HG03159 (cell line): ENCODE measurements at regions not wholly inside any gene's neighbourhood (a gene's known extent, or its start where the extent isn't known, plus 50 kb on each side); places are given as distances from the start of the nearest gene placed in this dataset.

Experiments
- ATAC-seq: cut with Tn5 transposase; IDR thresholded peaks from one replicate; pipeline ENCODE4 v1.9.1; 2021; ENCODE audit warnings: mild to moderate bottlenecking, moderate library complexity; ENCODE audit not compliant: unreplicated experiment

DNA sequence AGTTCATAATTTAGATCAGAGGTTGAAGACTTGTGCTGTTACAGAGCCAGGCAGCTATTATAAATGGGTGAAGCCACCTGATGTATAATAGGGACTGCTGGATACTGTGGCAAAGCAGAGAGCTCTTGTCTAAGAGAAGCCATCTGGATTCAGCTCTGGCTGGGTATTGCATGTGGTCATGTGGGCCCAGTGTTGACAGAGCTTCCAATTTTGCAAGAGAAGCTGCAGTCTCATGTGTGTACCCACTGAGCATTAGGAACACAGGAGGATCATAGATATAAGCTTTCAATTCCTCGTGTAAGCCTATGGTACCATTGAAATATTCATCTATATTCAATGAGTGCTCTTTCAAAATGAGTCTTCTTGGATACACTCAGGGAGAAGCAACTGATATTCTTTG, 303.9 kb upstream of the SLCO3A1 start:
- ATAC-seq: no peak

DNA sequence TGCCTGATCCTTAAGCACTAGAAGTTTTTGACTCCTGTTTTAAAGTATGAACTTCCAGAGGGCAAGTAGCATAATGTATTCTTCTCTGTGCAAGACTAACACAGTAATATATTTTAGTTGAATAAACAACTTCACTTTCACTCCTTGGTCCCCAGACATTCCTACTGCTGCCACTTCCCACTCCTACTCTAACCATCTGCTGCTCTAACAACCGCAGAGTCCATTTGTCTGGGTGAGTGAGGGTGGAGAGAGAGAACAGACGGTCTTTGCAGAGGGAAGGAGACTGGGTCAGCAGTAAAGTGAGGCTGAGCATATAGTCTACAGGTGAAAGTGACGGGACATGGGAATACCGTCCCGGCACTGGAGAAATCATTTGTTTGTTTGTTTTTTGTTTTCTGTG, 301.0 kb upstream of the SLCO3A1 start:
- no peak for ATAC-seq

DNA sequence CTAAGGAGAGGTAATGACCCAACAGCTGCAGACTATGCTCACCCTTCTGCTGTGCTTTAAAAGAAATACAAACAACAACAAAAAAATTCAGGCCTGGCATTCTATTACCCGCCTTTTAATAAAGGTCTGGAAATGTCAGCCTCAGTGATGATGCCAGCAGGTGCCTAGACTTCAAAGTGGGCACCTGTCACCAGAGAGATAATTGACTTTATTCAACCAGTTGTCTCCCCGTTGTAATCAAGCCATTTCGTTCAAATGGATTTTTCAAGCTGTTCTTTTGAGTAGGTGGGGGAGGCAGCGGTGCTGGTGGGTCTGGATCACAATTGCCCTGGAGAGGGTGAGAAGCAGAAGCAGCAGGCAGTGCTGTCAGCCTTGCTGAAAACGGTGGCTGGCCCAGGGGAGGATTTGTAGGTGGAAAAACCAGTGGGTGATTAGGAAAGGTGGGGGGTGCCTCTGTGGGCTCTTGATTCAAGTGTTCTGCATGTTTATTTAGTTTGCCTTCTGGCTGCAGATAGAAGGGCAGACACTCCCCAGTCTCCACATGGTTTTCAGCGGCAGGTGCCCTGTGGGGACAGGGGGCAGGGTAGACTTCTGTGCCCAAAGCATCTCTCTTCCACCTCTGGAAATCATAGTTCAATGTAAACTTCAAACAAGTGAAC, 300.2 kb upstream of the SLCO3A1 start:
- no peak for ATAC-seq

DNA sequence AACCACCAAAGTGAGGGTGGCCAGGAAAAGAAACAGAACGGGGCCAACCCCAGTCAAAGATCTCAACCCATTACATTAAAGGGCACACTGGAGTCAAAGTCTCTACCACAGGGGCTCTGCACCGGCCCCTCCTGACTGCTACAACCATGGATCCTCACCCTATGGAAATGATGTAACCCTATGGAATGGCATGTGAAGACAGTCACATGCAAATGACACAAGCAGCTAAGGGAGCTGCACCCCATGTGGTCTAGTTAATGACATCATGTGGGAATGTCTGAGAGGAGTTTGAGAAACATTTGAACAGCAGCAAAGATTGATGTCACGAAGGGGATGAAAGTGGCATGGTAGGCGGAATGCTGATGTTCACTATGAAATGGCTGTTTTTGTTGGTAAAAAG, 298.2 kb upstream of the SLCO3A1 start:
- no peak for ATAC-seq

DNA sequence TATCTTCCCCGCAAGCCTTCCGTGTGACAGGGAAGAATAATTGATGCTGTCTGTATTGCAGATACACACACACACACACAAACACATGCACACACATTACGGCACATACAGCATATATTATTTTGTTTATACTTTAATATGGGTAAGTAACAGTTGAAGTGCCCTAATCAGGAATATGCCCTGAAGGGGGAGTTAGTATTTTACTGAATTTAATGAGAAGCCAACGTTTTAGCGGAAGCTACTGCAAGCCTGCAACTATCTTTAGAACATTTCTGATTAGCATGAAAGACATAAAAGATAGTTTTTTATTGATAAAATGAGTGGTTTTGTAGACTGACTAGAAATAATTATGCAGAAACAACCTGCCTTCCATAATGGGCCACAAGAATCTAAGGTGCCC, 296.6 kb upstream of the SLCO3A1 start:
- ATAC-seq: no peak

DNA sequence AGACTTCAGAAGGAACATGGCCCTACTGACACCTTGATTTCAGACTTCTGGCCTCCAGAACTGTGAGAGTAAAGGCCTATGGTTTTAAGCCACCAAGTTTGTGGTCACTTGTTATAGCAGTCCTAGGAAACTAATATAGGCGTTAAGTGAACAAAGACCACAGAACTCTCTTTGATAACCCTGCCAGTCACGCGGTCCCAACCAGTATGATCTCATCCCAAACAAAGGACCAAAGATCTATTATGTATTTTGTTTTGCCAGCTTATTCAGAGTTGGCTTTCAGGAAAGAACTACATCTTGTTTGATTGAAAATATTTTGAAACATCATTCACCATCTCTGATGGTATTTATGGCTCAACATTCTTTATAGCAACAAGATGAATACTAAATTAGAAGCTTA, 294.4 kb upstream of the SLCO3A1 start:
- ATAC-seq: no peak

DNA sequence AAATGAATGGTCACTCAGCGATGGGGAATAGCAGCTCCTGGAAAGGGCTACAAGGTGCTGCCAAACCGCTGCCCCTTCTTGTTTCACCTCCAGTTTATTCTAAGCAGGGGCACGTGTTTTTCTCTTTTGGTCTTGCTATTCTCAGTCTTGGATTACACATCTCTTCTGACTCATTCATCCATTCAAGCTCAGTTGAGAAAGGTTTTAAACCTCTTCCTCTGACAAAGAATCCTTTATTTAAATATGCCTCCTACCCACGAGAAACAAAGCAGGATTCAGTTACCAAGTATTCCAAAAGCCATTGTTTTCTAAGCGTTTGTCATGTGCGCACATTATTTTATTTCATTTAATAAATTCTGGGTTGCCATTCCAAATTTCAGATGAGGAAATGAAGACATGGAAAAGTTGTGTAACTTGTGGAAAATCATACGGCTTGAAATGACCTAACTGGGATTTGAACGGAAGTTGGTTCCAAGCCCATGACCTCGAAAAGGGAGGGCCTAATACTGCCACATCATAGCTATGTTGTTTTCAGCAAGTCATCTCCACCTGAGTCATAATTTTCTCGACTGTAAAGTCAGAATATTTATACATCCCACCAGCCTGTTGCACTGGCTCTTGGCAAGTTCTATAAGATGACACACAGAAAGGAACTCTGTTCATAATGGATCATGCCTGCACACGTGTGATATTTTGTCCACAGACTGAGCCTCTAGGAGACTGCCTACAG, 292.0 kb upstream of the SLCO3A1 start:
- ATAC-seq: no peak

DNA sequence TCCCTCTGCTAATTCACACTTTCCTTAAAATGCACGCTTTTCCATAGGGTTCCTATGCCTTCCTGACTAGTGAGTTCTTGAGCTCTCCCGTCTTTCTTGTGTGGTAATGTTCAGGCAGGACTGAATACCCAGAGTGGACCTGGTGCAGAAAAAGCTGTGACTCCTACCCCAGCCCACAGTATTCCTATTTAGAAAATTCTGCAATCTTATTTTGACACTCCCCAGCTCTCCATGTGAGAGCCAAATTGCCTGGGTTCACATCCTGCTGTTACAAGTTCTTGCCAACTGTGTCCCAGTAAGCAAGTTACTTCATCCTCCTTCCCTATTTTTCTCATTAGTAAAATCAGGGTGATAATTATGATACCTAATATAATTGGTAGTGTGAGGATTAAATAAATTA, 290.8 kb upstream of the SLCO3A1 start:
- no peak for ATAC-seq

DNA sequence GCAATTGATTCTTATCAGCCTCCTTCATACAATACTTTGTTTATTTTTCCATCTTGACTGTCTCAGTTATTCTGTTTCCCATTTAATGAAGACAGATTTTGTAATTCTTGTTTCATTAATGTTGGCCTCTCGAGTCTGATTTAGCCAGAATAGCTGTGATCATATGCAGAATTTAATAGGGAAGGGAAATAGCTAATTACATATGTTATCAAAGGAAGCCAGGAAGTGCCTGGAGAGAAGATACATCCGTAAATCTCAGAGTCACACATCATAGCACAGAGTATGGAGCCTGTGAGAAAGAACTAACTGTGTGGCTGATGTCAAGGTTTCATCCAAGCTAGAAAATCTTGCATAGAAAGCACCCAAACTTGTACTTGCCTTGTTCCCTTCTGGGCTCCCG, 288.9 kb upstream of the SLCO3A1 start:
- no peak for ATAC-seq

DNA sequence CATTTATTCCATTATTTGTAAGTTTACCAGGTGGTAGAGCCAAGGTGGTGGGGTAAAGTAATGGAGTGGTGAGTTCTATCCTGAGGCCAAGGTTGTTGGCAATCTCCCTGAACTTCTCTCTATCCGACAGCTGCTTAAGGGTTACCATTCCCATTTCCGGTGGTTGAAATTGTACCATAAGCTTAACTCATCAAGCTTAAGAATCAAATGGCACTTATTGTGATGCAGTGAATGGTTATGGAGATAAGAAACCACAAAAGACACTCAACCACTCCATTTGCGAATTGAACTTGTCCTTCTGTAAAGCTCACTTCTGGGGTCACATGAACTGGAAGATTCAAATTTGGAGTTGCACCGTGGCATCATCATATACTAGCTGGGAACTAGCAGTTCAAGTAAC, 287.4 kb upstream of the SLCO3A1 start:
- ATAC-seq: no peak

DNA sequence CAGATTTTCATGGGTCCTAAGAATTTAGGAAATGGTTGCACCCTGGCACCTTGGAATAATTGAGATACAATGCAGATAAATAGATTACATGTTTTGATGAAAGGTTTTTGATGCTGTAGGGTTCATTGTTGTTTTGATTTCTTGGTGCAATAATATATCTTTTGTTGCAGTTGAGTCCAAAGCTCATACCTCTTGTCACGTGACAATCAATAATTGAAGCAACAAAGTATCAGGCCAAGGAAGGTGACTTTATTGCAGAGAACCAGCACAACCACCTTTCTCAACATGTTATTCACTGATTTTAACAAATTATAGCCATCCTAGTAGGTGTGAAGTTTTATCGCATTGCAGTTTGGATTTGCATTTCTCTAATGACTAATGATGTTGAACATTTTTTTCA, 285.5 kb upstream of the SLCO3A1 start:
- ATAC-seq: no peak

DNA sequence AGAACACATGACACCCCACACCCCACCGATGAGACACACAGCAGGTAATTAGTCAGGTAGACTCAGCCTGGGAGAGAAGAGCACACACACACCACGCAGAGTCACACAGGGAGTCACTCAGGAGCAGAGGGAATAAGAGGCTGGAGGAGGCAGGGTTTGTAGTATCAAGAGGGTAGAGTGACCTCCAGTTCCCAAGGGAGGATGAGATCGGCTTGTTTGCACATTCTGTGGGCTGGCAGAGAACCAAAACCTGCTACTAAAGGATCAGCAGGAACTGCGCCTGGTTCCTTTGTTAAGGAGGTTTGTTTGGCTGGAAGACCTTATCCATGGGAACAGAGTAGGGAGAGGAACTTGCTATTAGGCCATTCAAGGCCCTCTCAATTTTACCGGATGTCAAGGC, 281.4 kb upstream of the SLCO3A1 start:
- ATAC-seq: no peak

DNA sequence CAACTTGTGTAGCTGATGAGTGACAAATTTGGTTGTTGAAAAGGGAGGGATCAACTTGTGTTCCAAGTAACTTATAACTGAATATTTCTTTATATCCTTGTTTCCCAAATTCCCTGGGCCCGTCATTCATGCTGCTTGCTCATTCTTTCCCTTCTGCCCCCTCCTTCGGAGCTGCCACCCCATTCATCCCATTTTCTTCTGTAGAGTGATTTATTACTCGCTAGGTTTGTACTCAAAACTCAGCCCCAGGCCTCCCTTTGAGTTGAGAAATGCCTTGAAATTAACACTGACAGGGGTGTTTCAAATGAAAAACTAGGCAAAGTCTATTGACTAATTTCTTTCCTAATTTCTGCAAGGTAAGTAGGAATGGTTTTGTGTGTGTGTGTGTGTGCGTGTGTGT, 277.4 kb upstream of the SLCO3A1 start:
- ATAC-seq: no peak

DNA sequence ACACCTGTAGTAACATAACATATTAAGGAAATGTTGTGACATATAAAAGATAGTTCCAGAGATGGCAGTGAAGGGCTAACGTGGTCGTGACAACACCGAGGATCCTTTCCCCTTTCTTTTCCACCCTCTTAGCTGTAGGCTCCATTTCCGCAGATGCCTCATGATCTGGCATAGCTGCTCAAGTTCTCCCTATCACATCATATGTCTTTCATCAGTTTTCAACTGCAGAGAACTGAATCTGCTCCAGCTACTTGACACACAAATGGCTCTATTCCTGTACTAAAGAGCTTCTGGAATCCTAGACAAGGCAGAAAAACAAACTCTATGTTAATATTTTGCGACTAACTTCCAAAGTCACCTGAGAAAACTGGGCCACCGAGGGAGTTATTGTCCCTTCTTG, 275.0 kb upstream of the SLCO3A1 start:
- no peak for ATAC-seq

DNA sequence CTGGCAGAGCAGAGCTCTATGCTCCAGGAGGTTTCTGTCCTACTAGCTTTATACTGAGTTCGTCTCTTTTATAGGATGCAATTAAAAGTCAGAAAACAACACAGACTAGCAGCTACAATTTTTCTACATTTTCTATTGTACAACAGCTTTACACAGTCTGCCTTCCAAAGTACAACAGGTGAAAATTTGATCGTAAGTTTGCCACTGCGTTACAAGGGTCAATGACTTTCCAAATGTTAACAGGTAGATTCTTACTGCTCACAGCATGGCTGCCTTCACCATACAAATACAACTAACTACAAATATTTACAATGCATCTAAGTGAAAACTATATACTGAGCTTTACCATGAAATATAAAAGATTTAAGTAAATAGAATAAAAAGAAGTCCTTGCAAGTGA, 268.6 kb upstream of the SLCO3A1 start:
- ATAC-seq: no peak

DNA sequence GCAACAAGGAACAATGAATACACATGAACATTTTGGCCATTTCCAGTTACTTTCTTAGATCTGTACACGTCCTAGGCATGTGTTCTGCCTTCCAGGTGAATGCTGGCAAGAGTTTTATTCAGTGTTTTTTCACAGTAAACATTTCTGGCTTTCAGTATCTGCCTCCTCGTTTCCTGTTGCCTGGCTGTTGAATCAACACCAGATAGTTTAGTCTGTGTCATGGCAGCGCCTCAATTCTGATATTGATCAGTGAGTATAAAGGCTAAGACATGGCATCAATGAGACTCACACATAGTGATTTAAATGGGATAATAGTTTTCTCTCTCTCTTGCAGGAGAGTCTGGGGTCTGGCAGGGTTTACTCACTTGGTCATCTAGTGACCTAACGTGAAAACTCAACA, 266.9 kb upstream of the SLCO3A1 start:
- no peak for ATAC-seq

DNA sequence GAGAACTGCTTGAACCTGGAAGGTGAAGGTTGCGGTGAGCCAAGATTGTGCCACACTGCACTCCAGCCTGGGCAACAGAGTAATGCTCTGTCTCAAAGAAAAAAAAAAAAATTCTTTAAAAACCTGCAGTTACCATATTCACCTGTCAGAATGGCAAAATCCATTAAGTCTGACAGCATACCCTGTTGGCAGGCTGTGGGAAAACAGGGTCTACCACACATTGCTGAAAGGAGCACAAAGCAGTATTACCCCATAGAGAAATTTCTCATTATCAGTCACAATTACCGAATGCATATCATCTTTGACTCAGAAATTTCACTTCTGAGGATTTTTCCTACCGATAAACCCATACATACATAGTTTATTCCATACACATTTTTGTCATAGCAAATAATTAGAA, 264.1 kb upstream of the SLCO3A1 start:
- no peak for ATAC-seq

DNA sequence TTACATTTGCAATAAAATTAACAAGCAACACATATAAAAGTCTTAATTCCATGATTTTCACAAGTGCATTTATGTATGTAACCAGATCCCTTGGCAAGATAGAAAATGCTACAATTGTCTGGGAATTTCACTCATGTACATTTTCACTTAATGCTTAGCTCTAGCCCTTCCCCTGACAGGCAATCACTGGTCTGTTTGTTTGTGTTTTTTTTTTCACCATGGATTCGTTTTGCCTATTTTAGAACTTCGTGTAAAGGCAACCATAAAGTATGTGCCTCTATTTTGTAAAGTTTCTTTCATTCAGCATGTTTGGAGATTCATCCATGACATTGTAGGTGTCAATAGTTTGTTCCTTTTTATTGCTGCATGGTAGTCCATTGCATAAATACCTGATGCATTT, 260.9 kb upstream of the SLCO3A1 start:
- ATAC-seq: no peak

DNA sequence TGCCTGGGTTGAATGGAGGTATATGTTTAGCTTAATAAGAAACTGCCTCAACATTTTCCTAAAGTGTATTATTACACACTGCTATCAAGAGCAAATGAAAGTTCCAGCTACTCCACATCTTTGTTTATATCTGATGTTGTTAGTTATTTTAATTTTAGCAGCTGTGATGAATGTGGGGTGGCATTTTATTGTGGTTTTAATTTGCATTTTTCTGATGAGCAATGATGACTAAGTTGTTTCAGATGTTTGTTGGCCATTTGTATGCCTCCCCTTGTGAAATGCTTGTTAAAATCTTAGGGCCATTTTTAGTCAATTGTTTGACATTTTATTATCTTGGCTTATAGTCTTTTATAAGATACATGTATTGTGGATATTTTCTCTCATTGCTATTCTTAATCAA, 260.4 kb upstream of the SLCO3A1 start:
- ATAC-seq: no peak

DNA sequence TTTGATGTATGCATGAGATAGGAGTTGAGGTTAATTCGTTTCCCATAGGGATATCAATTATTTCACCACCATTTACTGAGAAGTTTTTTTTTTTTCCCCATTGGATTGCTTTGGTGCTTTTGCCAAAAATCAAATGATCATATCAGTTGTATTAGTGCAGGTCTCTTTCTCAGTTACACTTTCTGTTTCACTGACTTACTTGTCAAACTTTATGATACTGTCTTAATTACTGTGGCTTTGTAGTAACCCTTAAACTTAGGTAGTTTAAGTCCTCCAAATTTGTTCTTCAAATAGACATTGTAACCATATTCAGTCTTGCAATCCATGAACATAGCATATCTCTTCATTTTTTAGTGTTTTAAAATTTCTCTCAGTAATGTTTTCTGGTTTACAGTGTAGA, 259.9 kb upstream of the SLCO3A1 start:
- ATAC-seq: no peak

DNA sequence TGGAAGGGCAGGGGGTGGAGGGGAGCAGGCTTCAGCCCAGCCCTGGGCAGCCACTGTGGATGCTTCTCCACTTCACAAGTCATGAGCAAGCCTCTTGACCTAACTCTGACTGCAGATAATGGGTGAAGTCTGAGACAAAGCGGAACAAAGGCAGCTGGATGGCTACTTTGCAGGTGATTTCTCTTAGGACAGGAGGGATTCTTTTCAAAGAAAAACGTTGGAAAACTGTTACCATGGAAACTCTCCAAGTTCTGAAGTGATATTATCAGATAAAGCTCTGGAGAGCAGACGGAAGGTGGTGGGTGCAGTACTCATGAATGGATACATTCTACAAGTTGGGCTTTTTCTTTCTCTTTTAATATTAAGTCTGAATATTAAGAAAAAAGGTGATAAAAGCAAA, 254.2 kb upstream of the SLCO3A1 start:
- ATAC-seq: no peak

DNA sequence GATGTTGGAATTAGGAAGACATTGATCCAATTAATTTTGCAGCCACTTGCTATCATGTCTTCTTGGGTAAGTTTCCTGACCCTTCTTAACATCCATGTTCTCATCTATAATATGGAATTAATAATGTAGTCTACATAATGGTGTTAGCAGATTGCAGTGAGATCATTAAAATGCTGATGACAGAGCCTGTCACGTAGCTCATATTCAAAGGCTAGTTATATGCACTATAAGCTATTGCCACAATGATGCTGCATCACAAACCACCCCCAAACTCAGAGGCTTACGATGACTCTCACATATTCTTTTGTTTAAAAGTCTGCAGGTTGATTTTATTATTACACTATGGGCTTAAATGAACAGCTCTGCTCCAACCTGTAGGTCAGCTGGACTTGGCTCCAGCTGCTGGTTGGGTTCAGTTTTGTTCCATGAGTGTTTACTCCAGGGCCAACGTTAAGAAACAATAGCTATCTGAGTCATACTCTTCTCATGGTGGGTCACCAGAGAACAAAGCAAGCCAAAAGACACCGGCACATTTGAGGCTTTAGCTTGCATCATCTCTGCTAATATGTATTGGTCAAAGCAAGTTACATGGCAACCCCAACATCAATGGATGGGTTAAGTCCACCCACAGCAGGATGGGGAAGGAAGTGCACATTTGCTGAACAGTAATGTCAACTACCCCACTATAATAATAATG, 250.0 kb upstream of the SLCO3A1 start:
- no peak for ATAC-seq
